ENCODE measurements at regions not wholly inside any gene's neighbourhood (a gene's known extent, or its start where the extent isn't known, plus 50 kb on each side); places are given as distances from the start of the nearest gene placed in this dataset.

DNA sequence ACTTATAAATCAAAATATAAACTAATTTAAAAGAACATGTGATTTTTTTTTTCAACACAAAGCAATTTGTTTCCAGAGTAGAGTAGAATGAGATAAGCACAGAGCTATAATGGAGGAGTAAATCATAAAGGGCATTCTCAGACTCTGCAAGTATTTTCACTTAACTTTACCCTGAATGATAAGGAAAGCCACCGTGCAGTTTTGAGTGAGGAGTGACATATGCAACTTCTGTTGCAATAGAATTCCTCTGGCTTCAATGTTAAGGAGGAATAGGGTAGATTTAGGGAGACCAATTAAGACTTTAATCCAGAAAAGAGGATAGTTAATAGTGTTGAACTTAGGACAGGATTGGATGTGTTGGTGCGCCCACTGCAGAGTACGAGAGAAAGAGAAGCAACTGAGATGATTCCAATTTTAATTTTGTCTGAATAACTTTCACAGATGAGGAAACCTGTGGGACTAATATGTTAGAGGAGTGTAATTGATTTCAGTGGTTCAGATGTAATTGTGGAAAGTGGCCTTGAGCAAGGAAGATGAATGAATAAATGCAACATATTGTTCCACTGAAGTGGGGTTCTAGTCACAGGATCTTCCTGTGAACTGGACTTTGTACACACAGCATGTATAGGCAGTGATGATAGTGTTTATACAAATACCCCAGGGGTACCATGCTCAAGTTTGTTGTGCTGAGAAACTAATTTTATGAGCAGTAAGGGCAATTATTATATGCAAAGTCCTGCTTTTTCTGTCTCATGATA, 255.5 kb upstream of the ANO3 start:
- 83% methylated on average over 3 of the region's 3 CpGs for WGBS, 2 donors
- TF ChIP-seq, protein P1, sequence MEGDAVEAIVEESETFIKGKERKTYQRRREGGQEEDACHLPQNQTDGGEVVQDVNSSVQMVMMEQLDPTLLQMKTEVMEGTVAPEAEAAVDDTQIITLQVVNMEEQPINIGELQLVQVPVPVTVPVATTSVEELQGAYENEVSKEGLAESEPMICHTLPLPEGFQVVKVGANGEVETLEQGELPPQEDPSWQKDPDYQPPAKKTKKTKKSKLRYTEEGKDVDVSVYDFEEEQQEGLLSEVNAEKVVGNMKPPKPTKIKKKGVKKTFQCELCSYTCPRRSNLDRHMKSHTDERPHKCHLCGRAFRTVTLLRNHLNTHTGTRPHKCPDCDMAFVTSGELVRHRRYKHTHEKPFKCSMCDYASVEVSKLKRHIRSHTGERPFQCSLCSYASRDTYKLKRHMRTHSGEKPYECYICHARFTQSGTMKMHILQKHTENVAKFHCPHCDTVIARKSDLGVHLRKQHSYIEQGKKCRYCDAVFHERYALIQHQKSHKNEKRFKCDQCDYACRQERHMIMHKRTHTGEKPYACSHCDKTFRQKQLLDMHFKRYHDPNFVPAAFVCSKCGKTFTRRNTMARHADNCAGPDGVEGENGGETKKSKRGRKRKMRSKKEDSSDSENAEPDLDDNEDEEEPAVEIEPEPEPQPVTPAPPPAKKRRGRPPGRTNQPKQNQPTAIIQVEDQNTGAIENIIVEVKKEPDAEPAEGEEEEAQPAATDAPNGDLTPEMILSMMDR (IDR thresholded peaks at IDR 0.05) = no peak
- TF ChIP-seq POLR2A (IDR thresholded peaks at IDR 0.05) = no peak
- H3K4me3 ChIP-seq (ENCODE audit: low read depth, poor library complexity, severe bottlenecking) = no peak overlapping the region
- intact Hi-C loops (cut with DNase I; ENCODE audit: low total_unique reads) = no loop called here
- no peak for DNase-seq (ENCODE audit: low spot score in 2 of 2)

DNA sequence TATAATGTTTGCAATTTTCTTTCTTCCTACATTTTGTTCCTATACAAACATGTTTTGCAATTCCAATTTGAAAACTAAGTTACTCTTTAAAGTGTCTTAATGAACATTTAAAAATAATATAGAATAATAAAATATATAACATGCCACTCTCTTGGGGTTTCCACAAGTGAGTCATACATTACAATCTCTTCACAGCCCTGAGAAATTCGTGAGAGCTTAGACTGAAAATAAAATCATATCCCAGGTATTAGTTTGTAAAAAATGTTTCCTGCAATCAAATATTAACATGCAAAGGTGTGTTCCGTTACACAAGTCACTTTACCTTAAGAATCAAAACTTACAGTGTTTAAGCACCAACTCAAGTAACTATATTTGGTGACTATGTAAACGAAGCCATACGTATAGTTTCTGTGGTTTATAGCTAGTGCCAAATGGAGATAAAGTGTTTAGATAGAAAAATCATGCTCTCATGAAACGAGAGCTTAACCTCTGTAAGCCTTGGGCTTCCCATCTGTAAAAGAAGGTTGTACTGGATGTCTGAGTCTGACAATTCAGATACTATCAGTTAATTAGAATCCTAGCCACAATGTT, 253.6 kb upstream of the ANO3 start:
- 47 to 52% methylated on average over 5 of the region's 5 CpGs for WGBS, 2 donors
- no peak for TF ChIP-seq POLR2A (IDR thresholded peaks at IDR 0.05)
- TF ChIP-seq, protein P1 (IDR thresholded peaks at IDR 0.05) = no peak
- intact Hi-C loops (cut with DNase I; ENCODE audit: low total_unique reads) = no loop called here
- DNase-seq (ENCODE audit: low spot score in 2 of 2) = no peak
- H3K4me3 ChIP-seq (ENCODE audit: low read depth, poor library complexity, severe bottlenecking) = no peak overlapping the region

DNA sequence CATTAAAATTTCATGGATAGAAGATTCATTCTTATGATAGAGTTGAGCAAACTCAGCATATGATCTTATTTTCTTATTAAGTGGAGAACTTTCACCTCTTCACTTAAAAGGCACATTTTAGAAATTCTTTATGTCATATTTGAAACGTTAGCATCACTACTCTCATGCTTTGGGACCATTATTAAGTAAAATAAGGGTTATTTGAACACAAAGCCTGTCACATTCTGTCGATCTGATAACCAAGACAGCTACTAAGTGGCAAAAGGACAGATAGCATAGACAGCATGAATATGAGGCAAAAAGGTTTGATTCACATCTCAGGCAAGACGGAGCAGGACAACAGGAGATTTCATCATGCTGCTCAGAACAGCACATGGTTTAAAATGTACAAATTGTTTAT, 247.6 kb upstream of the ANO3 start:
- WGBS, 2 donors = 73 to 82% methylated on average over 3 of the region's 3 CpGs
- no peak overlapping the region for H3K4me3 ChIP-seq (ENCODE audit: low read depth, poor library complexity, severe bottlenecking)
- no peak for TF ChIP-seq POLR2A (IDR thresholded peaks at IDR 0.05)
- TF ChIP-seq, protein P1 (IDR thresholded peaks at IDR 0.05) = no peak
- DNase-seq (ENCODE audit: low spot score in 2 of 2) = no peak
- intact Hi-C loops (cut with DNase I; ENCODE audit: low total_unique reads) = no loop called here

DNA sequence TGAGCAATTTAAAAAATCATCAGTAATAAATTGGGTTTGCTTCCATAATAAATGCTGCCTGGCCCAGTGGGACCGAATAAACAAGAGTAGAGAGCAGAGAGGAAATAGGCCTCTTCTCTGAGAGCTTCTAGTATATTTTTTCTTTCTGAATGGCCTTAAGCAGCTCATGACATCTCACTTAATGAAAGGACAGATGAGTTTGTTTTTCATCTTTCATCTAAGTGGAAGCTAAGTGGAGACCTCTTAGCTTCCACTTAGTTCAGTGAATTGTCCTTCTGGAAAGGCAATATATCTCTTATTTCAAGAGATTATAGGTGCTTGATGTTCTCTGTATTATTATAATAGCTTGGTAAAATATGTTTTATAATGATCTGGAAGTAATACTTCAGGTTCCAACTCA, 245.9 kb upstream of the ANO3 start:
- DNase-seq (ENCODE audit: low spot score in 2 of 2) = no peak
- no peak overlapping the region for H3K4me3 ChIP-seq (ENCODE audit: low read depth, poor library complexity, severe bottlenecking)
- 69 to 90% methylated on average over 1 of the region's 1 CpG for WGBS, 2 donors
- intact Hi-C loops (cut with DNase I; ENCODE audit: low total_unique reads) = no loop called here
- no peak for TF ChIP-seq POLR2A (IDR thresholded peaks at IDR 0.05)
- TF ChIP-seq, protein P1 (IDR thresholded peaks at IDR 0.05) = no peak

DNA sequence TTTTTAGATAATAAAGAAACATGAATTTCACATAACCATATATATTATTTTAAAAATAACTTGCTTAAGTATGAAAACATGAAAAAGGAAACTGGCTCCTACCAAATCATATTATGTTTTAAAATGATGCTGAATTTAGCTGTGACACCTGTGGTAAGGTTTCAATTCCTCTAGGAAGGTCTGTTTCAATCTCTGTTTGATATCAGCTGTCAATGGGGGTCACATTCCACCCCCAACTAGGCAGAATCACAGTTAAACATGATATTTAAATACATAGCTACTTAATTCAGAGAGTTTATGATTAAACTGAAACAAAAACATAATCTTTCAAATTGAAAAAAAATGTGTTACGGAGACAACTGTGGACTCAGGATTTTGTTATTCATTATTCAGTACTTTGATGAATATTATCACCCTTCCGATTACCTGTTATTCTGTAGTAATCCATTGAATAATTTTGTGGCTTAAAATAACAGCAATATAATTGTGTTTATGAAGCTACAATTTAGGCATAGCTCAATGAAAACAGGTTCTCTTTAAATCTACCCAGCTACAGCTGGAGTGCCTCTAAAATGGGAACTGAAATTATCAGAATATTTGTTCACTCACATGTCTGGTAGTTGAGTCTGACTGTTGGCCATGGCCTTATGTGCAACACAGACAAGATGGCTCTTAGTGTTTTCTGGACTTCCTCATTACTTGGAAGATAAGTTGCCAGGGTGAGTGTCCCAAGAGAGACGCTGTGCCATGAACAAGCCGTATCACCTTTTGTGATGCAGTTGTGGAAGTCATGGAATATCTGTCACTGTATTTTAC, 244.6 kb upstream of the ANO3 start:
- intact Hi-C loops (cut with DNase I; ENCODE audit: low total_unique reads) = no loop called here
- 93 to 96% methylated on average over 4 of the region's 4 CpGs for WGBS, 2 donors
- no peak for TF ChIP-seq POLR2A (IDR thresholded peaks at IDR 0.05)
- TF ChIP-seq, protein P1 (IDR thresholded peaks at IDR 0.05) = no peak
- DNase-seq (ENCODE audit: low spot score in 2 of 2) = no peak
- no peak overlapping the region for H3K4me3 ChIP-seq (ENCODE audit: low read depth, poor library complexity, severe bottlenecking)
